H7 (cell line): ENCODE measurements at regions not wholly inside any gene's neighbourhood (a gene's known extent, or its start where the extent isn't known, plus 50 kb on each side); places are given as distances from the start of the nearest gene placed in this dataset.

ENCODE experiments used
- DNase-seq: peaks from one replicate; pipeline ENCODE4 v3.0.0; 2012
- H3K27me3 ChIP-seq: 2 replicates; pipeline ENCODE4 v1.6.0; 2011; ENCODE audit warnings: mild to moderate bottlenecking, low read length; ENCODE audit not compliant: control insufficient read depth, insufficient read depth
- H3K36me3 ChIP-seq: replicated peaks from 2 replicates; pipeline ENCODE4 v1.5.1; 2011; ENCODE audit warnings: low read length; ENCODE audit not compliant: control insufficient read depth, insufficient read depth
- H3K4me3 ChIP-seq: 2 replicates; pipeline ENCODE4 v1.5.1; 2011; ENCODE audit warnings: low read depth, mild to moderate bottlenecking, control low read depth, low read length, moderate library complexity; ENCODE audit not compliant: insufficient read depth

GRCh38 chr15:35979608-35980007 is 433.6 kb upstream of the DPH6 start:
- H3K36me3 ChIP-seq = no peaks in the 10 kb centered on the region
- no peak for DNase-seq
- H3K27me3 ChIP-seq = no peaks in the 10 kb centered on the region
- H3K4me3 ChIP-seq = no peak overlapping the region

DNA sequence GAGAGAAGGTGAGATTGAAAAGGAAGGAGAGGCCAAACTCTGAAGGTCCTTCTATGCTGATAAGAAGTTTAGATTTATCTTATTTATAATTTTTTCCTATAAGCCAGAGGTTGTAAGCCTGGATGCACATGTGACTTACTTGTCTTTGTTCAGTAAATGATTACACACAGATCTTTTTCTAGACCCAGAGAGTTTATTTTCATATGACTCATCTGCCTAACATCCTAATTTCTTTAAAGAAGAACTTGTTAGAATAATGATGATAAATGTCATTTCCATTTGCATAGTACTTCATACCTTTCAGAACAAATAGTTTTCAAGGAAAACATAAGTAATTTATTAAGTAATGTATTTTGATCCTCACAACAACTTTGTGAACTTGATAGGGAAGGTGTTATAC is 434.8 kb upstream of the DPH6 start:
- no peak for DNase-seq
- H3K4me3 ChIP-seq = no peak overlapping the region
- H3K27me3 ChIP-seq = no peaks in the 10 kb centered on the region
- H3K36me3 ChIP-seq = no peaks in the 10 kb centered on the region

DNA sequence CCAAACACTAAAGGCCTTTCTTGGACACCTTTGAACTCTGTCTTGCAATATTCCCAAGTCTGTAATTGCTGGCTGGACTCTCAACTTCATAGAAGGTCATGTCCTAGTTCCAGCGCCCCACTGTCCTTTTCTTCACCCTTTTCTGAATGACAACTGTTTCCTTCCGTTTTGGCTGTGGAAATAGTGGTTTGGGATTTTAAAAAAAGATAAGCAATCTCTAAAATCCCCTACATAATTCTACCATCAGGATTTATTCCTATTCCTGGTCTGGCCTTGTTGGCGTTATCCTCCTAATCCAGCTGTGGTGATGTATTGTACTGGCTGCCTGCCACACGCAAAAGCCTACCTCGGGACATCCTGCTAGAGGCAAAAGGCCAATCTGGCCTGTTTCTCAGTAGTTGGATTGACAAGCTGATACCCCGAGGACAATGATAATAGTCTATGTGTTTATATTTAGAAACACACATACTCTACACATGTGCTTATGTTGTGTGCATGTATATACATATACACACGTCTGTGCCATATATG is 440.3 kb upstream of the DPH6 start:
- Histone ChIP-seq H3K36me3 (no peaks in the 10 kb centered on the region), H3K4me3 (no peak overlapping the region), H3K27me3 (no peaks in the 10 kb centered on the region)
- DNase-seq = no peak

DNA sequence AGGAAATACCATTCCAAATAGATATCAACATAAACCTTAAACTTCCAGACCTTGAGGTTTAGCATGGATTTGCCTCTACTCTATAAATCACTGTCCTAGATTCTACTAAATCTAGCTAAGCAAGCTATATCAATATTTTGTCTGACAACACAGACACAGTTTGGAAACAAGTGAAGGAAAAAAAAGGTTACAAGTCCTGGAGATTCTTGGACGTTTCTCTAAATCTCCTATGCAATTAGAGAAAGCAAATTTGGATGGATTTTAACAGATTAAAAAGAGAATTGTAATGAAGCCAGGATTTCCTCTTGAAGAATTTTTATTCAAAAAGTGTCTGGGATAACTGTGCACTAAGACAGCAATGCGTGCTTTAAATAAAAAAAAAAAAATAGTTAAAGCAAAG is 441.1 kb upstream of the DPH6 start:
- DNase-seq = no peak
- H3K36me3 ChIP-seq = no peaks in the 10 kb centered on the region
- H3K4me3 ChIP-seq = no peak overlapping the region
- no peaks in the 10 kb centered on the region for H3K27me3 ChIP-seq

DNA sequence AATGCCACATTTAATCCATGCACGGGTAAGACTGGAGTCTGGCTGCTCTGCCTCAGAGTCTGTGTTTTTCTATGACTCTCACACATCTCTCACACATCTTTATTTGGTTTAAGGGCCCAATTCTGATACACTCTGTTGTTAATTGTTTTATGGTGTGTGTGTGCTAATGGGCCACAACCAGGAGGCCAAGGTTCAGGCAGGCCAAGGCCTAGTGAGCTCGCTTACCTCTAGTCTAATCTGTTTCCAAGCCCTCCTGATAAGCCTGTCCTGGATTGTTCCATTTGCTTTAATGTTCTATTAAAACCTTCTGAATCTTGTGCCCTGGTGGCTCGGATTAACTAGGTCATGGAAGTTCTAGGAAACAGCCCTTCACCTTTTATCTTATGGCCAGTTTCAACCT is 445.4 kb upstream of the DPH6 start:
- H3K27me3 ChIP-seq = no peaks in the 10 kb centered on the region
- no peaks in the 10 kb centered on the region for H3K36me3 ChIP-seq
- DNase-seq = no peak
- no peak overlapping the region for H3K4me3 ChIP-seq

GRCh38 chr15:35992791-35993190 is 446.8 kb upstream of the DPH6 start:
- DNase-seq = no peak
- Histone ChIP-seq H3K27me3 (no peaks in the 10 kb centered on the region), H3K4me3 (no peak overlapping the region), H3K36me3 (no peaks in the 10 kb centered on the region)

DNA sequence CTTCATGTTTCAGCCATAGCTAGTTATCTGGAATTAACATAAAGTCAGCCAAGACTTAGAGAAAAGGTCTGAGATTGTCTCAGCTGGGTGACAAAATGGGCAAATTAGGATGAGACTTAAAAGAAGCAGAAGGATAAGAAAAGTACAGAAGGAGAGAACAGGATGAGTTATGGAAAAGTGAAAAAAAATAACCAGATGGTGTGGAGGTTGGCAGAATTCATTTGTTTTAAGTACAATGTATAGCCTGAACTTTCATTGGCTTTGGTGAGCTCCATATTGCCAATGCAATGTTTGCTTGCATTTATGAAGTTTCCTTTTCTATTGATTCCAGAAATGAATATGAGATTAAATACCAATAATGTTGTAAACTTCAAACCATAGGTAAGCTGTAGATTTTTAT is 447.2 kb upstream of the DPH6 start:
- Histone ChIP-seq H3K36me3 (no peaks in the 10 kb centered on the region), H3K27me3 (no peaks in the 10 kb centered on the region), H3K4me3 (no peak overlapping the region)
- DNase-seq = no peak

GRCh38 chr15:35994876-35995275 is 448.9 kb upstream of the DPH6 start:
- Histone ChIP-seq H3K36me3 (no peaks in the 10 kb centered on the region), H3K4me3 (no peak overlapping the region), H3K27me3 (no peaks in the 10 kb centered on the region)
- DNase-seq = no peak

DNA sequence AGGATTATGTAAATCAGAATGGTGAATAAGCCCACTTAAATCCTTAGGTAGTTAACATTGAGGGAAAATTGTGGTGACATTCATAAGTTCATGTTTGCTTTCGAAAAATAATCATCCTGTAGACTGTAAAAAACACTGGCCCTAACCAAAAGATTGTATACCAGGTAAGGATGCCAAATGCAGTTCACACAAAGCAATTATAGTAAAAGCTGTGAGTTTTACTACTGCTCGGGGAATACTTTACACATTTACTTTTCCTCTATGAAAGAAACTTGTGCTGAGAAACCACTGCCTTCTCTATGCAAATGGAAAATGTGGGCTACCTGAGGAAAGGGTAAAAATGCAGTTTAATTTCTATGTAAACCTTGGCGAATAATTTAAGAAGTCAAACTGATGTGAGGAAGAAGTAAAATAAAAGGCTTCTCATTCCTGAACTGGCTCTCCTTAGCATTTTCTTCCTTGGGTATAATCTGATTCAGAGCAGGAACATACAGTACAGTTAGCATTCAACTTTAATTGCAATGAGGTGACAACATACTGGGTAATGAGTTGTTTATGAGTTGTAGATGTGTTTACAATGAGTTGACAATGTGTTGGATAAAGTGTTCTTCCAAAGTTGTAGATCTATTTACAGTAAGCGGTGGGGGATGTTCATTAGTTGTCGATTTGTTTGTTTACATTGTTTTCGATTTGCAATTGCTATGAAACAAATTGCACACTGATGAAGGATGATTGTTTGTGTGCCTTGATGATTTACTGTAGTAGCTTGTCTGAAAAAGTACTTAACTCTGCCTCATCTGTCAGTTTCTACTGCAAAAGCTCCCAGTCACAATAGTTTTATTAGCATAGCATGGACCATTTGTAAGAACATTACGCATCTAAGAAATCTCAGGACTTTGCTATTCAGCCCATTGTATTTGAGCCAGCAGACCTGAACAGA is 453.0 kb upstream of the DPH6 start:
- no peak for DNase-seq
- H3K27me3 ChIP-seq = no peaks in the 10 kb centered on the region
- no peaks in the 10 kb centered on the region for H3K36me3 ChIP-seq
- H3K4me3 ChIP-seq = no peak overlapping the region

GRCh38 chr15:36004891-36005490 is 459.0 kb upstream of the DPH6 start:
- no peak for DNase-seq
- Histone ChIP-seq H3K4me3 (no peak overlapping the region), H3K27me3 (no peaks in the 10 kb centered on the region), H3K36me3 (no peaks in the 10 kb centered on the region)

DNA sequence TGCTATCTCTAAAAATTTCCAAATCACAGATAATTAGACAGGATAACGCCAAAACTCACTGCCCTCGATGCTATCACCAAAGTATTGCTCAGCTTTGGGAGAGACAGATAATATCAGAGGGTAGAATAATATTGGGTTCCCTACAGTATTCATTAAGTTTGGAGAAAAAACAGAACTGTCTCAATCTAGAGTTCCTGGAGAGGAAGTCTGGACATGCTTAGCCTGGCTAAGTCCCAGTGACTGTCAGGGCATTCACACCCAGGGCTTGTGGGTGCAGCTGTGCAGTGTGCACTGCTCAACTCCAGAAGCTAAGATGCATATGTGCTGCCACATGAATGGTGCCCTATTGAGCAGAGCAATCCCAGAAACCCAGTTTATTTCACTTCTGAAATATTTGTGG is 459.6 kb upstream of the DPH6 start:
- no peak for DNase-seq
- H3K4me3 ChIP-seq = no peak overlapping the region
- no peaks in the 10 kb centered on the region for H3K27me3 ChIP-seq
- H3K36me3 ChIP-seq = no peaks in the 10 kb centered on the region

DNA sequence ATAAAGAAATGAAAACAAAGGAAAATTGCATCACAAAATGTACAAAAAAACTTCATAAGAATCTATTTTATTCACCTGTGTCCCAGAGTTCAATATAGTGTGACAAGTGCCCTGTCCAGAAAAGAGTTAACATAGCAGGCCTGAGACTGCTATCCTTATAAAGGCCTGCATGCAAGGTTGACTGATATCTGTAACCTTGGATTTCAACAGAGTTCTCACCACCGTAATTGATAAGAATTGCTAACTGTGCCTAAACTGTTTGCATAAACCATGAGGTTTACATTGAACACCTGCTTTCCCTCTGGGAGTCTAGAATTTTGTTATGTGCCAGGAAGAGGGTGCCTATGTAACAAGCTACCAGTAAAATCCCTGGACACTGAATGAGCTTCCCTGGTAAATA is 461.7 kb upstream of the DPH6 start:
- no peak for DNase-seq
- no peaks in the 10 kb centered on the region for H3K27me3 ChIP-seq

DNA sequence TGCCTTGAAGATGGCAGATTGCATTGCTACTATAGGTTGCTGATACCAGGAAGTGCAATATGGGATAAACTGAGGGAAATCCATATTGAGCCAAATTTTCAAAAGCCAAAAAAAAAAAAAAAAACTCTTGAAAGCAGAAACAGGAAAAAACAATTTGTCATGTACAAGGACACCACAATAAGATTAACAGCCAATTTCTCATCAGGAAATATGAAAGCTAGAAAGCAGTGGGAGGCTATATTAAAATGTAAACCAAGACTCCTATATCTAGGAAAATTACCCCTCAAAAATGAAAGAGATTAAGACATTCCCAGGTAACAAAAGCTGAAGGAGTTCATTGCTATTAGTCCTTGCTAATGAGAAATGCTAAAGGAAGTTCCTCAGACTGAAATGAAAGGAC is 462.8 kb upstream of the DPH6 start:
- no peak overlapping the region for H3K4me3 ChIP-seq
- no peaks in the 10 kb centered on the region for H3K27me3 ChIP-seq
- no peaks in the 10 kb centered on the region for H3K36me3 ChIP-seq
- no peak for DNase-seq

More for the DNA sequence above, 461.7 kb upstream of the DPH6 start:
- H3K4me3 ChIP-seq = no peak overlapping the region
- no peaks in the 10 kb centered on the region for H3K36me3 ChIP-seq

DNA sequence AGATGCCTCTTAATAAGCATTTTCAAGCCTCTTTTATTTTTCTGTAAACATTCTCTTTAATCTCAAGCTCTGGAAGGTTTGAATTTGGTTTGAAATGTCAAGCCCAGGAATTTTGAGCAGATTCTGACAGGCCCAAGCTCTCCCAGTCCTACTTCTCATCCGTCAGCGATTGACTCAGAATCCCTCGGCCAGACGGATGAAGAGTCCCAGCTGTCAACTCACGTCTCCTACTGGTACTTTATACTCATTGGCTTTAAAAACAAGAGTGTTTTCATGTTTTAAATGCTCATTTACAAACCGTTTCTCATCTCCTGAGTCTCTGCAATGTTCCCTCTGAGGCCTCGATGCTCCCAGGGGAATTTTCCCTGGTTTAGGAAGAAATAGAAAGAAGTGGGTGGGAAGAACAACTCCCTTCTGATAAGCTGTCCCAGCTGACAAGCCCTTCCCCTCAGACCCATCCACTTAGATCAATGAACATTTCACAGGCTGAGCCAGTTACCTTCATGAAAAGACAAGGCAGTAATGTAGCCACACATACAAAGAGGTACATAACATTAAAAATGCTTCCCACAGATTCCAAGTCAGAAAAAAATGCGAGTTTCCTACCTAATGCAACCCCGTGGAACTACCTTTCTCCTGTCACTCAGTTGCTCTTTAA is 478.2 kb upstream of the DPH6 start:
- DNase-seq = no peak
- no peaks in the 10 kb centered on the region for H3K36me3 ChIP-seq
- no peaks in the 10 kb centered on the region for H3K27me3 ChIP-seq
- no peak overlapping the region for H3K4me3 ChIP-seq
